ENCODE measurements at regions not wholly inside any gene's neighbourhood (a gene's known extent, or its start where the extent isn't known, plus 50 kb on each side); places are given as distances from the start of the nearest gene placed in this dataset.
A peak's percentile ranks its signal among the peaks of the same experiment; 100 is the strongest.

DNA sequence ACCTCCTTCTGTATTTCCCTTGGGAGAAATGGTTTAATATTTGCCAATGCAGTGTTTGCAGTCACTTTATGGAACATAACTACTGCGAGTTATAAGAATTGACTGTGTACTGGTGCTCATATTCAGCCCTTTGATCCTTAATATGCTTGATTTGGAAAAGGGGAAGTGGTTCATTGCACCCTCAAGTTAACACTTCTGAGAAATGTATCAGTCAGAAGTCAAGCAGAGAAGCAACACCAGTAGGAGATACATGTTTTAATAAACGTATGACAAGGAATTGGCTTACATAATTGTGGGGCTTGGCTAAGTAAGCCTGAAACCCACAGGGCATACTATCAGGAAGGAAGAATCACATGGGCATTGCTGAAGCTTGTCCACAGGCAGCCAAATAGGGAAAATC, 131.0 kb upstream of the SPRY4 start:
- Histone ChIP-seq H3K27me3 (replicated peaks in 1 of 2; ENCODE audit: control insufficient read depth in 2 of 2, insufficient read depth in 2 of 2, low read length in 1 of 2) (no peaks in the 10 kb centered on the region), H3K36me3 (ENCODE audit: control insufficient read depth in 2 of 2, insufficient read depth in 2 of 2, low read length in 1 of 2) (no peaks in the 10 kb centered on the region), H3K9me3 (replicated peaks; ENCODE audit: control insufficient read depth, insufficient read depth, low read length) (no peaks in the 10 kb centered on the region; the same call in 2 of the 3 replicates), H4K20me1 (ENCODE audit: control insufficient read depth, insufficient read depth) (no peaks in the 10 kb centered on the region), H3K79me2 (ENCODE audit: control insufficient read depth, insufficient read depth, low read length) (no peaks in the 10 kb centered on the region), H3K4me2 (ENCODE audit: control insufficient read depth, insufficient read depth) (no peak overlapping the region), H3K4me3 (no peak overlapping the region), H3K27ac (ENCODE audit: control insufficient read depth, insufficient read depth) (no peak overlapping the region), H3K9ac (ENCODE audit: control insufficient read depth, insufficient read depth, low read length) (no peak overlapping the region), H3K4me1 (ENCODE audit: control insufficient read depth, insufficient read depth, low read length) (no peaks in the 10 kb centered on the region), H2AFZ (ENCODE audit: control insufficient read depth, low read depth, low read length) (no peak overlapping the region)
- CTCF ChIA-PET, result interaction anchor here (0.8 kb wide), 1 partner anchor 261 kb away, joined by 3 read pairs; no protein-coding TSS in a partner anchor
- in situ Hi-C loops (cut with MboI) (no loop called here), intact Hi-C loops (cut with micrococcal nuclease; ENCODE audit: unreplicated experiment) (no loop called here)
- RAD21 ChIA-PET (ENCODE audit: unreplicated experiment), result no interaction called here
- 0% methylated on average over 2 of the region's 2 CpGs for WGBS (ENCODE audit: insufficient coverage, insufficient replicate concordance, low lambda C conversion rate, missing lambda C conversion rate)
- ATAC-seq, result peak; percentile 88
- DNase-seq (ENCODE audit: low read depth, low spot score), result peak; percentile 17
- FAIRE-seq, result peak; percentile 84
- BruUV-seq (replicated peaks), result no TSS peak
- SMC1A ChIA-PET (ENCODE audit: uncharacterized antibody, unreplicated experiment), result no interaction called here
- POLR2A ChIA-PET, result no interaction called here
- TF ChIP-seq CREM (IDR thresholded peaks at IDR 0.05; ENCODE audit: low read depth) (no peak), POLR2A (IDR thresholded peaks at IDR 0.05; ENCODE audit: low read depth, low read length) (no peak), PAX5 (IDR thresholded peaks at IDR 0.05; ENCODE audit: borderline replicate concordance, low read depth, low read length) (no peak), CBX3 (IDR thresholded peaks at IDR 0.05; ENCODE audit: borderline replicate concordance, low read depth) (no peak), SUZ12 (IDR thresholded peaks at IDR 0.05; ENCODE audit: unreplicated experiment) (no peak), EP300 (IDR thresholded peaks at IDR 0.05; ENCODE audit: borderline replicate concordance in 1 of 2, control insufficient read depth in 1 of 2, low read depth in 2 of 2, low read length in 2 of 2) (peak in 1 of 2 experiments; percentile 34; a peak in 1 of 4 replicates), ZSCAN29 (IDR thresholded peaks at IDR 0.05) (no peak), BACH1 (IDR thresholded peaks at IDR 0.05; ENCODE audit: borderline replicate concordance) (no peak), ATF7 (IDR thresholded peaks at IDR 0.05; ENCODE audit: low read depth) (peak; percentile 35; the same call in 1 of the 2 replicates), DPF2 (IDR thresholded peaks at IDR 0.05) (peak; percentile 66), NBN (IDR thresholded peaks at IDR 0.05) (no peak), IKZF2 (IDR thresholded peaks at IDR 0.05) (peak; percentile 81 to 86; a peak in 2 of 4 replicates), NFXL1 (IDR thresholded peaks at IDR 0.05; ENCODE audit: borderline replicate concordance) (no peak), MEF2B (IDR thresholded peaks at IDR 0.05; ENCODE audit: partially characterized antibody, poor library complexity, severe bottlenecking) (peak; percentile 36)
- TF ChIP-seq, protein P1, sequence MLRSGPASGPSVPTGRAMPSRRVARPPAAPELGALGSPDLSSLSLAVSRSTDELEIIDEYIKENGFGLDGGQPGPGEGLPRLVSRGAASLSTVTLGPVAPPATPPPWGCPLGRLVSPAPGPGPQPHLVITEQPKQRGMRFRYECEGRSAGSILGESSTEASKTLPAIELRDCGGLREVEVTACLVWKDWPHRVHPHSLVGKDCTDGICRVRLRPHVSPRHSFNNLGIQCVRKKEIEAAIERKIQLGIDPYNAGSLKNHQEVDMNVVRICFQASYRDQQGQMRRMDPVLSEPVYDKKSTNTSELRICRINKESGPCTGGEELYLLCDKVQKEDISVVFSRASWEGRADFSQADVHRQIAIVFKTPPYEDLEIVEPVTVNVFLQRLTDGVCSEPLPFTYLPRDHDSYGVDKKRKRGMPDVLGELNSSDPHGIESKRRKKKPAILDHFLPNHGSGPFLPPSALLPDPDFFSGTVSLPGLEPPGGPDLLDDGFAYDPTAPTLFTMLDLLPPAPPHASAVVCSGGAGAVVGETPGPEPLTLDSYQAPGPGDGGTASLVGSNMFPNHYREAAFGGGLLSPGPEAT (IDR thresholded peaks at IDR 0.05; ENCODE audit: low read depth), result peak; percentile 60
- TF ChIP-seq, protein P2, sequence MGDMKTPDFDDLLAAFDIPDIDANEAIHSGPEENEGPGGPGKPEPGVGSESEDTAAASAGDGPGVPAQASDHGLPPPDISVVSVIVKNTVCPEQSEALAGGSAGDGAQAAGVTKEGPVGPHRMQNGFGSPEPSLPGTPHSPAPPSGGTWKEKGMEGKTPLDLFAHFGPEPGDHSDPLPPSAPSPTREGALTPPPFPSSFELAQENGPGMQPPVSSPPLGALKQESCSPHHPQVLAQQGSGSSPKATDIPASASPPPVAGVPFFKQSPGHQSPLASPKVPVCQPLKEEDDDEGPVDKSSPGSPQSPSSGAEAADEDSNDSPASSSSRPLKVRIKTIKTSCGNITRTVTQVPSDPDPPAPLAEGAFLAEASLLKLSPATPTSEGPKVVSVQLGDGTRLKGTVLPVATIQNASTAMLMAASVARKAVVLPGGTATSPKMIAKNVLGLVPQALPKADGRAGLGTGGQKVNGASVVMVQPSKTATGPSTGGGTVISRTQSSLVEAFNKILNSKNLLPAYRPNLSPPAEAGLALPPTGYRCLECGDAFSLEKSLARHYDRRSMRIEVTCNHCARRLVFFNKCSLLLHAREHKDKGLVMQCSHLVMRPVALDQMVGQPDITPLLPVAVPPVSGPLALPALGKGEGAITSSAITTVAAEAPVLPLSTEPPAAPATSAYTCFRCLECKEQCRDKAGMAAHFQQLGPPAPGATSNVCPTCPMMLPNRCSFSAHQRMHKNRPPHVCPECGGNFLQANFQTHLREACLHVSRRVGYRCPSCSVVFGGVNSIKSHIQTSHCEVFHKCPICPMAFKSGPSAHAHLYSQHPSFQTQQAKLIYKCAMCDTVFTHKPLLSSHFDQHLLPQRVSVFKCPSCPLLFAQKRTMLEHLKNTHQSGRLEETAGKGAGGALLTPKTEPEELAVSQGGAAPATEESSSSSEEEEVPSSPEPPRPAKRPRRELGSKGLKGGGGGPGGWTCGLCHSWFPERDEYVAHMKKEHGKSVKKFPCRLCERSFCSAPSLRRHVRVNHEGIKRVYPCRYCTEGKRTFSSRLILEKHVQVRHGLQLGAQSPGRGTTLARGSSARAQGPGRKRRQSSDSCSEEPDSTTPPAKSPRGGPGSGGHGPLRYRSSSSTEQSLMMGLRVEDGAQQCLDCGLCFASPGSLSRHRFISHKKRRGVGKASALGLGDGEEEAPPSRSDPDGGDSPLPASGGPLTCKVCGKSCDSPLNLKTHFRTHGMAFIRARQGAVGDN (IDR thresholded peaks at IDR 0.05), result no peak
- TF ChIP-seq, protein P3, sequence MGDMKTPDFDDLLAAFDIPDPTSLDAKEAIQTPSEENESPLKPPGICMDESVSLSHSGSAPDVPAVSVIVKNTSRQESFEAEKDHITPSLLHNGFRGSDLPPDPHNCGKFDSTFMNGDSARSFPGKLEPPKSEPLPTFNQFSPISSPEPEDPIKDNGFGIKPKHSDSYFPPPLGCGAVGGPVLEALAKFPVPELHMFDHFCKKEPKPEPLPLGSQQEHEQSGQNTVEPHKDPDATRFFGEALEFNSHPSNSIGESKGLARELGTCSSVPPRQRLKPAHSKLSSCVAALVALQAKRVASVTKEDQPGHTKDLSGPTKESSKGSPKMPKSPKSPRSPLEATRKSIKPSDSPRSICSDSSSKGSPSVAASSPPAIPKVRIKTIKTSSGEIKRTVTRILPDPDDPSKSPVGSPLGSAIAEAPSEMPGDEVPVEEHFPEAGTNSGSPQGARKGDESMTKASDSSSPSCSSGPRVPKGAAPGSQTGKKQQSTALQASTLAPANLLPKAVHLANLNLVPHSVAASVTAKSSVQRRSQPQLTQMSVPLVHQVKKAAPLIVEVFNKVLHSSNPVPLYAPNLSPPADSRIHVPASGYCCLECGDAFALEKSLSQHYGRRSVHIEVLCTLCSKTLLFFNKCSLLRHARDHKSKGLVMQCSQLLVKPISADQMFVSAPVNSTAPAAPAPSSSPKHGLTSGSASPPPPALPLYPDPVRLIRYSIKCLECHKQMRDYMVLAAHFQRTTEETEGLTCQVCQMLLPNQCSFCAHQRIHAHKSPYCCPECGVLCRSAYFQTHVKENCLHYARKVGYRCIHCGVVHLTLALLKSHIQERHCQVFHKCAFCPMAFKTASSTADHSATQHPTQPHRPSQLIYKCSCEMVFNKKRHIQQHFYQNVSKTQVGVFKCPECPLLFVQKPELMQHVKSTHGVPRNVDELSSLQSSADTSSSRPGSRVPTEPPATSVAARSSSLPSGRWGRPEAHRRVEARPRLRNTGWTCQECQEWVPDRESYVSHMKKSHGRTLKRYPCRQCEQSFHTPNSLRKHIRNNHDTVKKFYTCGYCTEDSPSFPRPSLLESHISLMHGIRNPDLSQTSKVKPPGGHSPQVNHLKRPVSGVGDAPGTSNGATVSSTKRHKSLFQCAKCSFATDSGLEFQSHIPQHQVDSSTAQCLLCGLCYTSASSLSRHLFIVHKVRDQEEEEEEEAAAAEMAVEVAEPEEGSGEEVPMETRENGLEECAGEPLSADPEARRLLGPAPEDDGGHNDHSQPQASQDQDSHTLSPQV (IDR thresholded peaks at IDR 0.05), result no peak

All from GM12878 (cell line).